ENCODE measurements at regions not wholly inside any gene's neighbourhood (a gene's known extent, or its start where the extent isn't known, plus 50 kb on each side); places are given as distances from the start of the nearest gene placed in this dataset.

- no peak overlapping the region for H3K9ac ChIP-seq (ENCODE audit: low read depth in 1 of 2, low read length in 2 of 2)
- WGBS, result 87% methylated on average over 12 of the region's 12 CpGs
- no peak overlapping the region for H3K27ac ChIP-seq (ENCODE audit: low read depth in 1 of 2, low read length in 2 of 2)
- H3K4me1 ChIP-seq (ENCODE audit: control insufficient read depth in 4 of 4, insufficient read depth in 4 of 4, low read length in 3 of 4), result peaks cover 0 to 3% (median 2%) of the 10 kb centered on the region in 4 donors
- DNase-seq (ENCODE audit: low spot score), result no peak
- peaks cover 0 to 3% (median 0%) of the 10 kb centered on the region in 4 donors for H3K27me3 ChIP-seq (ENCODE audit: control insufficient read depth in 4 of 4, insufficient read depth in 4 of 4, low read length in 3 of 4)
- H3K9me3 ChIP-seq (ENCODE audit: control insufficient read depth in 4 of 4, low read length in 3 of 4), result no peaks in the 10 kb centered on the region
- no peaks in the 10 kb centered on the region for H3K36me3 ChIP-seq (ENCODE audit: control insufficient read depth in 4 of 4, insufficient read depth in 3 of 4, low read depth in 1 of 4, low read length in 3 of 4)
- TF ChIP-seq, protein P1, sequence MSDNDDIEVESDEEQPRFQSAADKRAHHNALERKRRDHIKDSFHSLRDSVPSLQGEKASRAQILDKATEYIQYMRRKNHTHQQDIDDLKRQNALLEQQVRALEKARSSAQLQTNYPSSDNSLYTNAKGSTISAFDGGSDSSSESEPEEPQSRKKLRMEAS (IDR thresholded peaks at IDR 0.05), result no peak
- TF ChIP-seq TAF1 (conservative IDR thresholded peaks at IDR 0.05), result no peak
- TF ChIP-seq HNF4G (IDR thresholded peaks at IDR 0.05), result no peak
- no peak for TF ChIP-seq JUND (IDR thresholded peaks at IDR 0.05)
- no peak for TF ChIP-seq GABPA (IDR thresholded peaks at IDR 0.05 in 1 of 2, conservative IDR thresholded peaks at IDR 0.05 in 1 of 2)
- TF ChIP-seq RAD21 (IDR thresholded peaks at IDR 0.05), result no peak
- TF ChIP-seq YY1 (IDR thresholded peaks at IDR 0.05), result no peak
- no peak for TF ChIP-seq FOXA2 (IDR thresholded peaks at IDR 0.05)
- TF ChIP-seq RXRA (IDR thresholded peaks at IDR 0.05), result no peak
- no peak for TF ChIP-seq ATF3 (IDR thresholded peaks at IDR 0.05)
- no peak for TF ChIP-seq EGR1 (IDR thresholded peaks at IDR 0.05; ENCODE audit: low read depth in 2 of 2)
- TF ChIP-seq REST (IDR thresholded peaks at IDR 0.05), result no peak
- no peak for TF ChIP-seq SP1 (IDR thresholded peaks at IDR 0.05)
- TF ChIP-seq NR2F2 (IDR thresholded peaks at IDR 0.05), result no peak
- TF ChIP-seq FOXA1 (IDR thresholded peaks at IDR 0.05), result no peak
- TF ChIP-seq, protein P2, sequence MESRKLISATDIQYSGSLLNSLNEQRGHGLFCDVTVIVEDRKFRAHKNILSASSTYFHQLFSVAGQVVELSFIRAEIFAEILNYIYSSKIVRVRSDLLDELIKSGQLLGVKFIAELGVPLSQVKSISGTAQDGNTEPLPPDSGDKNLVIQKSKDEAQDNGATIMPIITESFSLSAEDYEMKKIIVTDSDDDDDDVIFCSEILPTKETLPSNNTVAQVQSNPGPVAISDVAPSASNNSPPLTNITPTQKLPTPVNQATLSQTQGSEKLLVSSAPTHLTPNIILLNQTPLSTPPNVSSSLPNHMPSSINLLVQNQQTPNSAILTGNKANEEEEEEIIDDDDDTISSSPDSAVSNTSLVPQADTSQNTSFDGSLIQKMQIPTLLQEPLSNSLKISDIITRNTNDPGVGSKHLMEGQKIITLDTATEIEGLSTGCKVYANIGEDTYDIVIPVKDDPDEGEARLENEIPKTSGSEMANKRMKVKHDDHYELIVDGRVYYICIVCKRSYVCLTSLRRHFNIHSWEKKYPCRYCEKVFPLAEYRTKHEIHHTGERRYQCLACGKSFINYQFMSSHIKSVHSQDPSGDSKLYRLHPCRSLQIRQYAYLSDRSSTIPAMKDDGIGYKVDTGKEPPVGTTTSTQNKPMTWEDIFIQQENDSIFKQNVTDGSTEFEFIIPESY (IDR thresholded peaks at IDR 0.05), result no peak
- no peak overlapping the region for H3K4me3 ChIP-seq (ENCODE audit: low read depth in 1 of 3, low read length in 3 of 3)
These were observed 623.7 kb downstream of the TYW1 start for GRCh38 chr7:67620216-67620933.

DNA sequence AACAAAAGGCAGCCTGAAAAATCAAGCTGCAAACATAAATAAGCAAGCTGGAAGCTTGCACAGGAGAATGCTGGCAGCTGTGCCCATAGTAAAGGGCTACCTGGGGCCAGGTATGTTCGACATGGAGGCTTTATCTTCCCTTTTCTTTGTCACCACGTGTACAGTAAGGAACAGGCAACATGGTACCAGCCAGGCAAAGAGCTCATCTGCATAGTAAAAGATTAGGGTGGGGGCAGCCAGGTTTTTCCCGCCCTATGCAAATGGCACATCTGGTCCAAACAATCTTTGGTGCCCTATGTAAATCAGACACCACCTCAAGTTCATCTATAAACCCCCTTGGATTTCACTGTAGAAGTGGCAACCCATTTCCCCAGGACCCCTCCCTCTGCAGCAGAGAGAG, 625.1 kb downstream of the TYW1 start:
- H3K27me3 ChIP-seq (ENCODE audit: control insufficient read depth in 4 of 4, insufficient read depth in 4 of 4, low read length in 3 of 4), result peaks cover 0 to 3% (median 0%) of the 10 kb centered on the region in 4 donors
- H3K4me3 ChIP-seq (ENCODE audit: low read depth in 1 of 3, low read length in 3 of 3), result no peak overlapping the region
- H3K9ac ChIP-seq (ENCODE audit: low read depth in 1 of 2, low read length in 2 of 2), result no peak overlapping the region
- no peak overlapping the region for H3K27ac ChIP-seq (ENCODE audit: low read depth in 1 of 2, low read length in 2 of 2)
- no peaks in the 10 kb centered on the region for H3K9me3 ChIP-seq (ENCODE audit: control insufficient read depth in 4 of 4, low read length in 3 of 4)
- no peak for DNase-seq (ENCODE audit: low spot score)
- TF ChIP-seq YY1 (IDR thresholded peaks at IDR 0.05), result no peak
- no peak for TF ChIP-seq FOXA2 (IDR thresholded peaks at IDR 0.05)
- TF ChIP-seq, protein P1 (IDR thresholded peaks at IDR 0.05), result no peak
- no peak for TF ChIP-seq NR2F2 (IDR thresholded peaks at IDR 0.05)
- no peak for TF ChIP-seq JUND (IDR thresholded peaks at IDR 0.05)
- TF ChIP-seq FOXA1 (IDR thresholded peaks at IDR 0.05), result no peak
- H3K36me3 ChIP-seq (ENCODE audit: control insufficient read depth in 4 of 4, insufficient read depth in 3 of 4, low read depth in 1 of 4, low read length in 3 of 4), result no peaks in the 10 kb centered on the region
- 47% methylated on average over 3 of the region's 3 CpGs for WGBS
- H3K4me1 ChIP-seq (ENCODE audit: control insufficient read depth in 4 of 4, insufficient read depth in 4 of 4, low read length in 3 of 4), result peaks cover 0 to 4% (median 3%) of the 10 kb centered on the region in 4 donors
